ENCODE measurements at regions not wholly inside any gene's neighbourhood (a gene's known extent, or its start where the extent isn't known, plus 50 kb on each side); places are given as distances from the start of the nearest gene placed in this dataset.

DNA sequence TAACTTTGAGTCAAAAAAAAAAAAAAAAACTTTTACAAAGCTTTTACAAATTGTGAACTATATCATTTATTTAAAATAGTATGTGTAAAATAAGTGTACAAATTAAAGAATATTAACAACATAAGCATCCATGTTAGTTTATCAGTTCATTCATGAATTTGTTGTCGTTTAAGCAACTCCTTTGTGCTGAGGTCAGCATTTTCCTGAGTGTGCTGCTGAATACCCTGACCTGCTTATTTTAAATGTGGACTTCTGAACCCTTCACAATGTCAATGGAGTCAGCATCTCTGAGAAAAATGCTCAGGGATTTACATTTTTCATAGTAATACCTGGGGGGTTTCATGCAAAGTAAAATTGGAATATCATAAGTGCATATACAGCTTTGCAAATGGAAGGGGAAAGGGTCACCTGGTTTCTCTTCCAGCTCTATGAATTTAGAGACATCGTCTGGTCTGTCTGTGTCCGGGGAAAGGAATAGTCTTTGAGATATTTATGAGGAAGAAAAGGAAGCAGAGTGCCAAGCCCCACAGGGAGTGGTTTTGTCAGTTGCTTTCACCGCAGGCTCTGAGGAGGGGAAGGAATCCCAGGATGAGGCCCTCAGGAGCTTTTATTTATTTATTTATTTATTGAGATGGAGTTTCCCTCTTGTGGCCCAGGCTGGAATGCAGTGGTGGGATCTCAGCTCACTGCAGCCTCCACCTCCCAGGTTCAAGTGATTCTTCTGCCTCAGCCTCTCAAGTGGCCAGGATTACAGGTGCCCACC lies 125.5 kb upstream of the SVIL start:
- Mint-ChIP-seq H3K27ac (peak overlapping the region; percentile 70), H3K9me3 (no peaks in the 10 kb centered on the region)
- intact Hi-C loops (cut with micrococcal nuclease): loop anchor here (5.0 kb wide), 1 partner anchor 42 kb away; no protein-coding TSS in a partner anchor

GRCh38 chr10:29757551-29758297 lies 123.0 kb upstream of the SVIL start:
- Mint-ChIP-seq H3K36me3 (ENCODE audit: low read depth) (no peaks in the 10 kb centered on the region), H3K27ac (peak overlapping the region; percentile 69), H3K4me1 (ENCODE audit: low read depth) (peaks cover 46% of the 10 kb centered on the region), H3K9me3 (no peaks in the 10 kb centered on the region), H3K4me3 (no peak overlapping the region), H3K27me3 (no peaks in the 10 kb centered on the region)
- intact Hi-C loops (cut with micrococcal nuclease): no loop called here

More for the DNA sequence above, 125.5 kb upstream of the SVIL start:
- Mint-ChIP-seq H3K27me3 (no peaks in the 10 kb centered on the region), H3K36me3 (ENCODE audit: low read depth) (no peaks in the 10 kb centered on the region), H3K4me3 (peak overlapping the region; percentile 4), H3K4me1 (ENCODE audit: low read depth) (peaks cover 53% of the 10 kb centered on the region)

DNA sequence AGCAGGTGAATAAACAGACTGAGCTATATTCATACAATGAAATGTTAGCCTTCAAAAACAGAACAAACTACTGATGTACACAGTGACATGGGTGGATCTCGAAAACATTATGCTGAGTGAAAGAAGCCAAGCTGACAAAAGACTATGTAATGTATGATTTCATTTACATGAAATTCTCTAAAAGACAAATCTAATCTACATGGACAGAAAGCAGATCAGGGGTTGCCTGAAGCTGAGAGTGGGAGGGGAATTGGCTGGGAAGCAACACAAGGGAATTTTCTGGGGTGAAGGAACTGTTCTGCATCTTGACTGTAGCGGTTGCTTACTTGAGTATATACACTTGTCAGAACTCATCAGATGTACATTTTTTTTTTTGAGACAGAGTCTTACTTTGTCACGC lies 121.7 kb upstream of the SVIL start:
- no peaks in the 10 kb centered on the region for H3K36me3 Mint-ChIP-seq (ENCODE audit: low read depth)
- intact Hi-C loops (cut with micrococcal nuclease): no loop called here
- no peaks in the 10 kb centered on the region for H3K9me3 Mint-ChIP-seq
- H3K4me3 Mint-ChIP-seq: no peak overlapping the region
- peak overlapping the region; percentile 33 for H3K27ac Mint-ChIP-seq
- no peaks in the 10 kb centered on the region for H3K27me3 Mint-ChIP-seq
- peaks cover 37% of the 10 kb centered on the region for H3K4me1 Mint-ChIP-seq (ENCODE audit: low read depth)

GRCh38 chr10:29753283-29753682 lies 118.5 kb upstream of the SVIL start:
- H3K4me1 Mint-ChIP-seq (ENCODE audit: low read depth): peaks cover 25% of the 10 kb centered on the region
- H3K27ac Mint-ChIP-seq: no peak overlapping the region
- intact Hi-C loops (cut with micrococcal nuclease): no loop called here
- H3K36me3 Mint-ChIP-seq (ENCODE audit: low read depth): no peaks in the 10 kb centered on the region
- H3K27me3 Mint-ChIP-seq: no peaks in the 10 kb centered on the region
- no peaks in the 10 kb centered on the region for H3K9me3 Mint-ChIP-seq
- H3K4me3 Mint-ChIP-seq: no peak overlapping the region

GRCh38 chr10:29751684-29752083 lies 116.9 kb upstream of the SVIL start:
- Mint-ChIP-seq H3K9me3 (no peaks in the 10 kb centered on the region), H3K27ac (no peak overlapping the region), H3K4me3 (no peak overlapping the region), H3K36me3 (ENCODE audit: low read depth) (no peaks in the 10 kb centered on the region), H3K27me3 (no peaks in the 10 kb centered on the region), H3K4me1 (ENCODE audit: low read depth) (peaks cover 11% of the 10 kb centered on the region)
- intact Hi-C loops (cut with micrococcal nuclease): no loop called here

GRCh38 chr10:29751240-29751639 lies 116.5 kb upstream of the SVIL start:
- intact Hi-C loops (cut with micrococcal nuclease): no loop called here
- Mint-ChIP-seq H3K4me3 (no peak overlapping the region), H3K9me3 (no peaks in the 10 kb centered on the region), H3K4me1 (ENCODE audit: low read depth) (peaks cover 7% of the 10 kb centered on the region), H3K27me3 (no peaks in the 10 kb centered on the region), H3K27ac (no peak overlapping the region), H3K36me3 (ENCODE audit: low read depth) (no peaks in the 10 kb centered on the region)

DNA sequence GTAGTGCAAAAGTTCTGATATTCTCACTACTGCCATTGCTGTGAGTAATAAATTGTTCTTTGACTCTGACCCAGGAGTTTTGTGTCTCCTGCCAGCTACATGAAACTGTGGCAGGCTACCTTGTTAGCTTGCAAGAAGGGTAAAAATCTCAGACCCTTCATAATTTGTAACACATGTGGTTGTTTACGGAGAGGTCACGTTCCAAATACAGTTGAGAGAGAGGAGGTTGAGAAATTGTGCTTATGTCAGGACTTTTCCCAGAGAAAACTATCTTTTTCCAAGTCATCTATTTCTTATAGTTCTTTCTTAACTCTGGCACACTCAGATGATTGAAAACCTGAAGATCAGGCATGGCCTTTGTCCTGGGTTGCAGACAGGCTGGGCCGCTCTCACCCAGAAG lies 114.4 kb upstream of the SVIL start:
- H3K27ac Mint-ChIP-seq: no peak overlapping the region
- H3K9me3 Mint-ChIP-seq: no peaks in the 10 kb centered on the region
- peaks cover 6% of the 10 kb centered on the region for H3K4me1 Mint-ChIP-seq (ENCODE audit: low read depth)
- intact Hi-C loops (cut with micrococcal nuclease): no loop called here
- H3K4me3 Mint-ChIP-seq: no peak overlapping the region
- no peaks in the 10 kb centered on the region for H3K27me3 Mint-ChIP-seq
- H3K36me3 Mint-ChIP-seq (ENCODE audit: low read depth): no peaks in the 10 kb centered on the region

GRCh38 chr10:29748109-29748650 lies 113.4 kb upstream of the SVIL start:
- H3K36me3 Mint-ChIP-seq (ENCODE audit: low read depth): no peaks in the 10 kb centered on the region
- H3K4me1 Mint-ChIP-seq (ENCODE audit: low read depth): peaks cover under 1% of the 10 kb centered on the region
- intact Hi-C loops (cut with micrococcal nuclease): no loop called here
- no peaks in the 10 kb centered on the region for H3K9me3 Mint-ChIP-seq
- H3K27me3 Mint-ChIP-seq: peaks cover 2% of the 10 kb centered on the region
- H3K27ac Mint-ChIP-seq: no peak overlapping the region
- H3K4me3 Mint-ChIP-seq: no peak overlapping the region

DNA sequence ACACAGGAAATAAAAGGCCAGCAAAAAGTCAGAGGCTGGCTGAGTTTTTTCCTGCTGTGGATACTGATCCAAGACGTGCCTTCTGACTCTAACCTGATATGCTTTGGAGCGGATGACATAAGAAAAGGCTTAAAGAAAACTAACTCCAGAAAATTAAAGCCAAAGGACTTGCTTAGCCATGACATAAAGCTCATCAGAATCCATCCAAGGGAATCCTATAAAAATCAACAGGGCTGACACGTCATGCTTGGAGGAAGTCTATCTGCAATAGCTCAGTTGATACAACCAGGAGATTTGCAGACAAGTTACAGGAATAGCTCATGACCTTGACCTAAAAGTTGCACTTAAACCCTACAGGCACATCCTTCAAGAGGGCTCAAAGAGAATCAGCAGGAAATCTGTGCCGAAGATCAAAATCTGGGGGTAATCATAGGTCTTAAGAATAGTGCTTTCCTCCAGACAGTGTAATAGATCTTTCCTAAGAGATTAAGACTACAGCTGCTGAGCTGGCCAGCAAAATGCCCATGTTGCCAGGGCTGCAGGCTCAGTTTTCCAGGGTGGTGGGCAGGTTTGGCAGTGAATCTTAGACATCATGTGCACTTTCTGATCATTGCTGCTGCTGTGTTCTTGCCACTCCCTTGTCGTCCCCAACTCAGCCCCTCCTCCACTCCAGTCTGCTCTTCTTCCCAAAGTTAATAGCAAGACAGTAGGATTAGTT lies 111.5 kb upstream of the SVIL start:
- no peaks in the 10 kb centered on the region for H3K9me3 Mint-ChIP-seq
- H3K27me3 Mint-ChIP-seq: peaks cover 2% of the 10 kb centered on the region
- H3K4me1 Mint-ChIP-seq (ENCODE audit: low read depth): no peaks in the 10 kb centered on the region
- no peak overlapping the region for H3K27ac Mint-ChIP-seq
- H3K4me3 Mint-ChIP-seq: no peak overlapping the region
- intact Hi-C loops (cut with micrococcal nuclease): no loop called here
- H3K36me3 Mint-ChIP-seq (ENCODE audit: low read depth): no peaks in the 10 kb centered on the region

DNA sequence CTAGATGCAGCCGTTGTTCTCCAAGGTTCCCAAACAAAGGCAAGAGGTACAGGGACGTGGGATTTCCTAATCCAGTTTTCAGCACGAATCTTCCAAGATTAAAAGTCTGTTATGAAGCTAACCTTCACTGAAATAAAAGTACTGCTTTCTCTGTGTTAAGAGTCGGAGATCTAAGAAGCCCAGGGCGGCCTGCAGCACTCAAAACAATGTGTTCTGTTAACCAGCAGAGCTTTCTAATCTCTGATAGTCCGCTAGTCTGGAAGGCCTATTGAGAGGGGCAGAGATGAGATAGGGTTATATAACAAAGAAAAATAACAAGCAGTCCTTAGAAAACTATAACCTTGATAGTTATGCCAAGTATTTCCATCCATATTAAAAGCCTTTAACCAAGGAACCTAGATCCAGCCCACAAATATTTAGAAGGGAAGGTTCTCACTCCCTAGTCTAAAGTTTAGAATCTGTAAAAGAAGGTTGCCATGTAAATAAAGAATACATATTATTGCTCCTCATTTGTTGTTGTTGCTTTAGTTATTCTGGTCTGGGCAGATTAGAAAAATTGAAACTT lies 106.3 kb upstream of the SVIL start:
- peaks cover 21% of the 10 kb centered on the region for H3K27me3 Mint-ChIP-seq
- intact Hi-C loops (cut with micrococcal nuclease): no loop called here
- H3K4me1 Mint-ChIP-seq (ENCODE audit: low read depth): peaks cover 25% of the 10 kb centered on the region
- peaks cover 6% of the 10 kb centered on the region for H3K36me3 Mint-ChIP-seq (ENCODE audit: low read depth)
- no peaks in the 10 kb centered on the region for H3K9me3 Mint-ChIP-seq
- H3K4me3 Mint-ChIP-seq: no peak overlapping the region
- H3K27ac Mint-ChIP-seq: peak overlapping the region; percentile 52

GRCh38 chr10:29738341-29738740 lies 103.6 kb upstream of the SVIL start:
- Mint-ChIP-seq H3K4me1 (ENCODE audit: low read depth) (peaks cover 42% of the 10 kb centered on the region), H3K27ac (no peak overlapping the region), H3K4me3 (no peak overlapping the region), H3K36me3 (ENCODE audit: low read depth) (peaks cover 24% of the 10 kb centered on the region), H3K27me3 (peaks cover 20% of the 10 kb centered on the region), H3K9me3 (no peaks in the 10 kb centered on the region)
- intact Hi-C loops (cut with micrococcal nuclease): loop anchor here (5.0 to 10.0 kb wide), 3 partner anchors 54 to 119 kb away; partner anchors contain the start of gene SVIL

GRCh38 chr10:29737074-29737593 lies 102.4 kb upstream of the SVIL start:
- peaks cover 52% of the 10 kb centered on the region for H3K4me1 Mint-ChIP-seq (ENCODE audit: low read depth)
- intact Hi-C loops (cut with micrococcal nuclease): loop anchor here (2.0 to 10.0 kb wide), 4 partner anchors 26 to 120 kb away; partner anchors contain the start of gene SVIL
- H3K9me3 Mint-ChIP-seq: no peaks in the 10 kb centered on the region
- H3K4me3 Mint-ChIP-seq: peak overlapping the region; percentile 90
- H3K27me3 Mint-ChIP-seq: peaks cover 20% of the 10 kb centered on the region
- peak overlapping the region; percentile 96 for H3K27ac Mint-ChIP-seq
- peaks cover 24% of the 10 kb centered on the region for H3K36me3 Mint-ChIP-seq (ENCODE audit: low read depth)

DNA sequence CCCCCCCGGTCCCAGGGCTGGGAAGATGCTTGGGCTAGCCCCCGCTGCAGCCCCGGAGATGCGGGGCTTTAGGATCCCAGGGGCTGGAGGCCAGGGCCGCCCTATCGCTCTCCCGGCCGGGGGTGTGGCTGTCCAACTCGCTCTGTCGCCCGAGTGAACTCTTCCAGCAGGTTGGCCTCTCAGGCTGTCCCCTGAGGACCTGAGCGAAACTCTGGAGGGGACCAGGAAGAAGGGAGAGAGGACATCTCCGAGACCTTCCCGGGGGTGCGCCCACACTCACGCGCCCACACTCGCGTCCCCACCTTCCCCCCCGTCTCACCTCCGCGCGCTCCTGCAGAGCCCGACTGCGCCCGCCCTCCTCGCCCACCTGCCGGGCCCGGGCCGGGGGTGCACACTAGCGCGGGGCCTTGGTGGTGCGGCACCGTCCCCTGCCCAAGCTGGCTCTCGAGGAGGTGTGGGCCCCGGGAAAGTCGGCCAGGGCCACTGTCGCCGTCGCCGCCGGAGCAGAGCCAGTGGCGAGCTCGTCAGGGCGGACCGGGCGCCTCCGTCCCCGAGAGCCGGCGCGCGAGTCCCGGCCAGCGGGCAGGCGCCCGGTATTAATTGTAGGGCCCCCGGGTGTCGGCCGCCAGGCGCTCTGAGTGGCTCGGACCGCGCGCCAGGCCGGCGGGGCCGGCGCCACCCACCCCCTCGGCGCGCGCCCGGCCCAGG lies 101.7 kb upstream of the SVIL start:
- Mint-ChIP-seq H3K9me3 (no peaks in the 10 kb centered on the region), H3K36me3 (ENCODE audit: low read depth) (peaks cover 29% of the 10 kb centered on the region), H3K4me1 (ENCODE audit: low read depth) (peaks cover 52% of the 10 kb centered on the region), H3K27ac (peak overlapping the region; percentile 96), H3K4me3 (peak overlapping the region; percentile 90), H3K27me3 (peaks cover 20% of the 10 kb centered on the region)
- intact Hi-C loops (cut with micrococcal nuclease): loop anchor here (2.0 to 10.0 kb wide), 4 partner anchors 26 to 121 kb away; partner anchors contain the start of gene SVIL

Data from dendritic cell treated with granulocyte-macrophage colony-stimulating factor and Interleukin-4, amounts not matched to agents 40 ng/mL and 50 ng/mL, for 4 days (primary cell).